Lower lobe of right lung (tissue), 2 donors: ENCODE measurements at regions not wholly inside any gene's neighbourhood (a gene's known extent, or its start where the extent isn't known, plus 50 kb on each side); places are given as distances from the start of the nearest gene placed in this dataset.
"Not testable (repeated sequence)": the region's sequence is repeated elsewhere in the genome, so short reads cannot be mapped to it uniquely, and the experiment has no call there.

Source experiments
- ATAC-seq, 2 donors: fragments of 200-7000 bp; cut with Tn5 transposase; one replicate each; pipeline ENCODE4 v1.9.1; 2020 to 2022; ENCODE audit warnings: mild to moderate bottlenecking in 2 of 2, moderate library complexity in 2 of 2
- DNase-seq: peaks from one replicate; pipeline ENCODE4 v3.0.0-alpha.2; 2020
- H3K27ac ChIP-seq: fragments of 200-600 bp; one replicate; pipeline ENCODE4 v1.8.0; 2022
- H3K27me3 ChIP-seq: fragments of 200-600 bp; one replicate; pipeline ENCODE4 v1.8.0; 2022; ENCODE audit warnings: low read depth
- H3K36me3 ChIP-seq: fragments of 200-600 bp; one replicate; pipeline ENCODE4 v1.8.0; 2022; ENCODE audit warnings: mild to moderate bottlenecking
- H3K4me1 ChIP-seq: fragments of 200-600 bp; one replicate; pipeline ENCODE4 v1.8.0; 2022
- H3K4me3 ChIP-seq: fragments of 200-600 bp; one replicate; pipeline ENCODE4 v1.8.0; 2022; ENCODE audit warnings: mild to moderate bottlenecking
- H3K9me3 ChIP-seq: fragments of 200-600 bp; one replicate; pipeline ENCODE4 v1.8.0; 2022
- intact Hi-C: fragments of 100-400 bp; cut with DNase I; formaldehyde crosslinking; loops from one replicate; pipeline ENCODE4 v1.11.0; 2022
- TF ChIP-seq, protein P1 (sequence below): fragments of 200-600 bp; IDR thresholded peaks from one replicate; pipeline ENCODE4 v1.8.0; 2022; ENCODE audit warnings: antibody characterized with exemption, mild to moderate bottlenecking
- donor health status: DM: no; HTN: yes; CAD: no; lungs with severe emphysema.

DNA sequence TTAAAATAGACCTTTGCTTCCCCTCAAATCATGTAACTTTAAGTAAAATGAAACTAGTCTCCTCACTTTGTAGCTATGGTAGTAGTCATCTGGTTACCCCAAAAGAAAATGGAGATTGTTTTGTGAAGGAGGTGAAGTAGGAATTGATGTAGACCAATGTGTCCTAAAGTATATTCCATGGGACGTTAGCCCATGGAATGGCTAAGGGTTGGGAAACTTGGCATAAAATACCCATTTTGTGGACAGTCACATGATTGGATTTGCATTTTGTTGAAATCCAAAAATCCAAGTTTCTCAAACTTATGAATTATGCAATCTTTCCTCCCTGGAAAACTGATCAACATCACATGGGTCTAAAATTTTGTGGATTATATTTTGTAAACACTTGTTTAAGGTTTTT lies 290.6 kb downstream of the OSTF1 start:
- Histone ChIP-seq H3K4me1 (peaks cover 14% of the 10 kb centered on the region), H3K27me3 (no peaks in the 10 kb centered on the region), H3K27ac (peak overlapping the region; percentile 6), H3K4me3 (no peak overlapping the region), H3K36me3 (no peaks in the 10 kb centered on the region), H3K9me3 (peaks cover under 1% of the 10 kb centered on the region)
- TF ChIP-seq, protein P1, sequence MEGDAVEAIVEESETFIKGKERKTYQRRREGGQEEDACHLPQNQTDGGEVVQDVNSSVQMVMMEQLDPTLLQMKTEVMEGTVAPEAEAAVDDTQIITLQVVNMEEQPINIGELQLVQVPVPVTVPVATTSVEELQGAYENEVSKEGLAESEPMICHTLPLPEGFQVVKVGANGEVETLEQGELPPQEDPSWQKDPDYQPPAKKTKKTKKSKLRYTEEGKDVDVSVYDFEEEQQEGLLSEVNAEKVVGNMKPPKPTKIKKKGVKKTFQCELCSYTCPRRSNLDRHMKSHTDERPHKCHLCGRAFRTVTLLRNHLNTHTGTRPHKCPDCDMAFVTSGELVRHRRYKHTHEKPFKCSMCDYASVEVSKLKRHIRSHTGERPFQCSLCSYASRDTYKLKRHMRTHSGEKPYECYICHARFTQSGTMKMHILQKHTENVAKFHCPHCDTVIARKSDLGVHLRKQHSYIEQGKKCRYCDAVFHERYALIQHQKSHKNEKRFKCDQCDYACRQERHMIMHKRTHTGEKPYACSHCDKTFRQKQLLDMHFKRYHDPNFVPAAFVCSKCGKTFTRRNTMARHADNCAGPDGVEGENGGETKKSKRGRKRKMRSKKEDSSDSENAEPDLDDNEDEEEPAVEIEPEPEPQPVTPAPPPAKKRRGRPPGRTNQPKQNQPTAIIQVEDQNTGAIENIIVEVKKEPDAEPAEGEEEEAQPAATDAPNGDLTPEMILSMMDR, result no peak
- ATAC-seq (no peak), DNase-seq (no peak)
- intact Hi-C loops, result no loop called here

GRCh38 chr9:75382126-75382525 lies 293.8 kb downstream of the OSTF1 start:
- no peak overlapping the region for H3K27ac ChIP-seq
- TF ChIP-seq, protein P1, result no peak
- H3K4me3 ChIP-seq, result no peak overlapping the region
- H3K27me3 ChIP-seq, result no peaks in the 10 kb centered on the region
- H3K4me1 ChIP-seq, result peaks cover 7% of the 10 kb centered on the region
- ATAC-seq (no peak), DNase-seq (no peak)
- H3K36me3 ChIP-seq, result no peaks in the 10 kb centered on the region
- H3K9me3 ChIP-seq, result peaks cover 4% of the 10 kb centered on the region
- intact Hi-C loops, result no loop called here

GRCh38 chr9:75383420-75384034 lies 295.2 kb downstream of the OSTF1 start:
- ATAC-seq, H3K36me3 ChIP-seq, H3K4me3 ChIP-seq, H3K27me3 ChIP-seq, H3K9me3 ChIP-seq, H3K27ac ChIP-seq, DNase-seq, H3K4me1 ChIP-seq, intact Hi-C loops: not testable (repeated sequence)

DNA sequence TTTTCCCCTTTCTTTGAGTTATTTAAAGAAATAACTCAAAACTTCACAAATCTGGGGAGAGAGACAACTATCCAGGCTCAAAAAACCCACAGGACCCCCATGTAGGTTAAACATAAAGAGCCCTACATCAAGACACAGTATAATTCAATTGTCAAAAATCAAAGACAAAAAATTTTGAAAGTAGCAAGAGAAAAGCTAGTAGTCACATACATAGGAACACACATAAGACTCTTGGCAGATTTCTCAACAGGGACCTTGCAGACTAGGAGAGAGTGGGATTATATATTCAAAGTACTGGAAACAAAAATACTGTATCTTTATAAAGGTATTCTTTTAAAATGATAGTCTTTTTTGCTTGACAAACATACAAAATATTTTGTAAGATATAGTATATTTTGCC lies 296.9 kb downstream of the OSTF1 start:
- no peak for DNase-seq
- Histone ChIP-seq H3K27me3 (no peaks in the 10 kb centered on the region), H3K4me1 (no peaks in the 10 kb centered on the region), H3K27ac (no peak overlapping the region), H3K9me3 (peaks cover 4% of the 10 kb centered on the region), H3K36me3 (no peaks in the 10 kb centered on the region), H3K4me3 (no peak overlapping the region)
- ATAC-seq, result no peak
- TF ChIP-seq, protein P1, result no peak
- intact Hi-C loops, result no loop called here

DNA sequence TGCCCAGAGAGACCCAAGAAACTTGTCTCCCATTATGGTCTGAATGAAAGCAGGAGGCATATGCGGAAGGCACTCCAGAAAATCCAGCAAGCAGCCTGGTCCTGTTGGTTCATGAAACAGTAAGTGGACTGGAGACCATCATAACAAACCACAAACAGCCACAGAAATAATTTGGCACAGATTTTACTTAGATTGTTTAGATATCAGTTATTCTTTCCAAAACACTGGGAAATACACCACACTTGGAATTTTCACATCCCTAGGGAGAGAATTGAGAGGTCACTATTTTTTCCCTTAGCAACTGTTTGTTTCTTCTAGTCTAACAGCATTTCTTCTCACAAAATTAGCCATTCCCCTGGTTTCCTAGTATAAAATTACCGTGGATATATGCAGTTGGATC lies 300.8 kb downstream of the OSTF1 start:
- Histone ChIP-seq H3K4me1 (no peaks in the 10 kb centered on the region), H3K27ac (no peak overlapping the region), H3K4me3 (no peak overlapping the region), H3K36me3 (no peaks in the 10 kb centered on the region), H3K27me3 (no peaks in the 10 kb centered on the region), H3K9me3 (peaks cover 1% of the 10 kb centered on the region)
- DNase-seq (no peak), ATAC-seq (no peak)
- TF ChIP-seq, protein P1, result no peak
- intact Hi-C loops, result no loop called here

DNA sequence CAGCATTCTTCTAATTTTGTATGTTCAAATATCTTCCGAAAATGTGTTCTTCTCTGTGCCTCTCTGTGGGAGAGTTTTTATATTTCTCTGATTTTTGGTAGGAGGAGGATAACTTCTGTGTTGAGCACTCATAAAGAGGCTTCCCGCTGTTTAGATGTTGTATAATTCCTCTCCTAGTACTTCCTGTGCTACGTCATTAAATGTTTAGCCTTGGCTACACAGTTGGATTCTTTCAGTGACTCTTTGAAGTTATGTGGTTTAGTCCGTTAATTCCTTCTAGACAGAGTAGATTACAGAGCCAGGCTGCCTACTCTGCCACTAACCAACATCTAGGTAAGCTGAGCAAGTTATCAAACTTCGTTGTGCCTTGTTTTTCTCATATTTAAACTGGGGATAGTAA lies 302.6 kb downstream of the OSTF1 start:
- no peaks in the 10 kb centered on the region for H3K36me3 ChIP-seq
- no peaks in the 10 kb centered on the region for H3K4me1 ChIP-seq
- no peak for DNase-seq
- H3K4me3 ChIP-seq, result no peak overlapping the region
- intact Hi-C loops, result no loop called here
- no peaks in the 10 kb centered on the region for H3K27me3 ChIP-seq
- no peak for ATAC-seq
- no peak overlapping the region for H3K27ac ChIP-seq
- TF ChIP-seq, protein P1, result no peak
- H3K9me3 ChIP-seq, result no peaks in the 10 kb centered on the region
